Adrenal gland (tissue), 5 donors: ENCODE measurements at regions not wholly inside any gene's neighbourhood (a gene's known extent, or its start where the extent isn't known, plus 50 kb on each side); places are given as distances from the start of the nearest gene placed in this dataset.

Experiments
- POLR2A ChIP-seq, 2 donors: fragments of 450-650 bp; IDR thresholded peaks; one replicate each; pipeline ENCODE4 v1.6.1; 2017; ENCODE audit warnings: antibody characterized with exemption in 2 of 2, mild to moderate bottlenecking in 2 of 2, moderate library complexity in 1 of 2
- TF ChIP-seq, protein P1 (sequence below), 6 experiments: fragments of 450-650 bp in 4 of 6; fragments of 200-600 bp in 2 of 6; sonication (generic) in 1 of 6; IDR thresholded peaks; 1 replicate in 5 of 6; 2 replicates in 1 of 6; pipeline versions ENCODE4 v1.5.1 to v1.8.0; 2016 to 2021; ENCODE audit warnings: antibody characterized with exemption in 6 of 6, mild to moderate bottlenecking in 2 of 6, moderate library complexity in 1 of 6
- donor health status: DM: no; HTN: no; CAD: no.

DNA sequence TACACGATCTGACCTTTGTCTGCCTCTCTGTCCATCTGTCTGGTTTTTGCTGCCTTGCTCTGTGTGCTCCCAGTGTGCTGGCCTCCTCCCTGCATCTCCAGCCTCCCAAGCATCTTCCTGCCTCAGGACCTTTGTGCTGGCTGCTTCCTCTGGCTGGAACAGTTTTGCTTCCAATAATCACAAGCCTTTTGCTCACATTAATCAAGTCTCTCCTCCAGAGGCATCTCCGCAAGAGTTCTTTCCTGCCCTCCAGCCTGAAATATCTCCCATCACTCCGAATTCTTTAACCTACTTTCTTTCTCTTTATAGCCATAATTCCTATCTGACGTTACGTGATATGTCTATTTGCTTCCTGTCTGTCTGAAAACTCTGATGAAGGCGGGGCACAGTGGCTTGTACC, 267.1 kb downstream of the ABCC12 start:
- no peak for TF ChIP-seq POLR2A (IDR thresholded peaks at IDR 0.05)
- TF ChIP-seq, protein P1, sequence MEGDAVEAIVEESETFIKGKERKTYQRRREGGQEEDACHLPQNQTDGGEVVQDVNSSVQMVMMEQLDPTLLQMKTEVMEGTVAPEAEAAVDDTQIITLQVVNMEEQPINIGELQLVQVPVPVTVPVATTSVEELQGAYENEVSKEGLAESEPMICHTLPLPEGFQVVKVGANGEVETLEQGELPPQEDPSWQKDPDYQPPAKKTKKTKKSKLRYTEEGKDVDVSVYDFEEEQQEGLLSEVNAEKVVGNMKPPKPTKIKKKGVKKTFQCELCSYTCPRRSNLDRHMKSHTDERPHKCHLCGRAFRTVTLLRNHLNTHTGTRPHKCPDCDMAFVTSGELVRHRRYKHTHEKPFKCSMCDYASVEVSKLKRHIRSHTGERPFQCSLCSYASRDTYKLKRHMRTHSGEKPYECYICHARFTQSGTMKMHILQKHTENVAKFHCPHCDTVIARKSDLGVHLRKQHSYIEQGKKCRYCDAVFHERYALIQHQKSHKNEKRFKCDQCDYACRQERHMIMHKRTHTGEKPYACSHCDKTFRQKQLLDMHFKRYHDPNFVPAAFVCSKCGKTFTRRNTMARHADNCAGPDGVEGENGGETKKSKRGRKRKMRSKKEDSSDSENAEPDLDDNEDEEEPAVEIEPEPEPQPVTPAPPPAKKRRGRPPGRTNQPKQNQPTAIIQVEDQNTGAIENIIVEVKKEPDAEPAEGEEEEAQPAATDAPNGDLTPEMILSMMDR (IDR thresholded peaks at IDR 0.05): no peak
